K562 (cell line): ENCODE measurements at regions not wholly inside any gene's neighbourhood (a gene's known extent, or its start where the extent isn't known, plus 50 kb on each side); places are given as distances from the start of the nearest gene placed in this dataset.
A peak's percentile ranks its signal among the peaks of the same experiment; 100 is the strongest.

Experiments
- C11orf30 ChIP-seq: fragments of 450-650 bp; IDR thresholded peaks from 2 replicates; pipeline ENCODE4 v1.6.1; 2016; ENCODE audit warnings: low read depth, mild to moderate bottlenecking
- CCNT2 ChIP-seq: IDR thresholded peaks from 2 replicates; pipeline ENCODE4 v1.6.1; 2011; ENCODE audit warnings: borderline replicate concordance, low read depth, mild to moderate bottlenecking, moderate library complexity, mixed read lengths, low read length; ENCODE audit not compliant: insufficient read length; ENCODE audit errors: extremely low read depth
- CREBBP ChIP-seq: IDR thresholded peaks from one replicate; pipeline ENCODE4 v1.6.1; 2012; ENCODE audit warnings: low read depth, mild to moderate bottlenecking, control low read depth, inconsistent platforms, low read length
- ETV5 ChIP-seq: sonication (generic); formaldehyde crosslinking; IDR thresholded peaks from 2 replicates; pipeline ENCODE4 v1.4.0; 2020; ENCODE audit warnings: low read depth, mild to moderate bottlenecking, missing genetic modification reagents
- KDM5B ChIP-seq: fragments of 200-600 bp; sonication (generic); IDR thresholded peaks from 2 replicates; pipeline ENCODE4 v1.6.1; 2012; ENCODE audit warnings: low read depth, mild to moderate bottlenecking, moderate library complexity, low read length, control low read depth, inconsistent platforms; ENCODE audit not compliant: insufficient replicate concordance
- MAFF ChIP-seq: IDR thresholded peaks from 2 replicates; pipeline ENCODE4 v1.6.1; 2012; ENCODE audit warnings: low read length, improper control_type of control experiment
- PRMT5 ChIP-seq: sonication (generic); formaldehyde crosslinking; IDR thresholded peaks from 2 replicates; pipeline ENCODE4 v1.5.0; 2020; ENCODE audit warnings: missing genetic modification reagents
- PTBP1 ChIP-seq: fragments of 200-400 bp; formaldehyde crosslinking; IDR thresholded peaks from 2 replicates; pipeline ENCODE4 v1.6.1; 2017; ENCODE audit warnings: low read depth, low read length
- RCOR1 ChIP-seq, 2 experiments: IDR thresholded peaks; 2 replicates each; pipeline ENCODE4 v1.6.1; 2012; ENCODE audit warnings: low read depth in 2 of 2, low read length in 2 of 2, borderline replicate concordance in 1 of 2, improper control_type of control experiment in 1 of 2
- SETDB1 ChIP-seq: IDR thresholded peaks from one replicate; pipeline ENCODE4 v1.6.1; 2012; ENCODE audit warnings: low read length, control low read depth, inconsistent platforms
- TOE1 ChIP-seq, 2 experiments: fragments of 450-650 bp in 1 of 2; sonication (generic) in 1 of 2; formaldehyde crosslinking in 1 of 2; IDR thresholded peaks; 2 replicates each; pipeline versions ENCODE4 v1.7.1 to v1.8.0; 2016 to 2022; ENCODE audit warnings: borderline replicate concordance in 2 of 2, mild to moderate bottlenecking in 2 of 2, antibody characterized with exemption in 1 of 2, inconsistent platforms in 1 of 2, low read depth in 1 of 2, missing genetic modification reagents in 1 of 2, moderate library complexity in 1 of 2
- U2AF2 ChIP-seq: fragments of 200-400 bp; formaldehyde crosslinking; optimal IDR thresholded peaks from 2 replicates; pipeline ENCODE3; 2017; ENCODE audit warnings: low read depth, mild to moderate bottlenecking, low read length
- ZNF316 ChIP-seq: fragments of 450-650 bp; IDR thresholded peaks from 2 replicates; pipeline ENCODE4 v1.6.1; 2016
- TF ChIP-seq, protein P1 (sequence below), 2 experiments: fragments of 450-650 bp; IDR thresholded peaks; 2 replicates each; pipeline ENCODE4 v1.6.1; 2016; ENCODE audit warnings: mild to moderate bottlenecking in 2 of 2, borderline replicate concordance in 1 of 2, low read depth in 1 of 2, moderate library complexity in 1 of 2
- TF ChIP-seq, protein P2 (sequence below): IDR thresholded peaks from 3 replicates; pipeline ENCODE4 v1.6.1; 2011; ENCODE audit warnings: borderline replicate concordance, mild to moderate bottlenecking; ENCODE audit not compliant: insufficient read length, insufficient read depth

DNA sequence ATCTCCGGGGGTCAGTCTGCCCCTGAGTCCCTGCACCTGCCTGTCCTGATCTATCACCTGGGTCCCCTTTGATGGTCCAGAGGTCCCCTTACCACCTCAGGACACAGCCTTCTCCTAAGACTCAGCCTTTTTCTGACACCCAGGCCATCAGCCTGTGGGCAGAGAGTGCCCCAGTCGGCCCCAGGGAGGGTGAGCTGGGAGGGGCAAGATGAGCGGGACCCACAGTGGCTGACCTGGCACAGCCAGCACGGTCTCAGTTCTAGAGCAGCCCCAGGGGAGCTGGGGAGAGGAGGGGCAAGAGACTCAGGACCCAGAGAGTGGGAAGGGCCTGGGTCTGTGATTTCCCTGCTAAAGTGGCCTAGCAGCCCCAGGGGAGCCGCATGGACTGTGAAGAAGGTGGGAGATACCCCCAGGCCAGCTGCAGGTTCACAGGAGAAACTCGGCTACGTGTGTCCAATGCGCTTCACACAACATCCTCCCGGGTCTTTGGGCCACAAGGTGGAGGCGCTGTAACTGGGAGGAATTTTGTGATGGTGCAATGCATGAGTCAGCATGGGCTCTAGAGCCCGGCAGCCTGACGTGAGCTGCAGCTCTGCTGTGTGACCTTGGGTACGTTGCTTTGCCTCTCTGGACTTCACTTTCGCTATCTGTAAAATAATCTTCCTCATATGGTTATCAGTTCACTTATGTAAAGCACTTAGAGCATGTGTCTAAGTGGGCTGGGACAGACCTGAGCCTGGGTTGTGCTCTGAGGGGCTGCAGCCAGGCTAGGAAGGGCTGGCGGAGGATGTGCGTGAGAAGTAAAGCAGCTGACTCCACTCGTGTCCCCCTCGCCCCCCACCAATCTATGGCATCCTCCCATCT, 67.2 kb upstream of the LHX1 start (continued):
- TF ChIP-seq, protein P1, sequence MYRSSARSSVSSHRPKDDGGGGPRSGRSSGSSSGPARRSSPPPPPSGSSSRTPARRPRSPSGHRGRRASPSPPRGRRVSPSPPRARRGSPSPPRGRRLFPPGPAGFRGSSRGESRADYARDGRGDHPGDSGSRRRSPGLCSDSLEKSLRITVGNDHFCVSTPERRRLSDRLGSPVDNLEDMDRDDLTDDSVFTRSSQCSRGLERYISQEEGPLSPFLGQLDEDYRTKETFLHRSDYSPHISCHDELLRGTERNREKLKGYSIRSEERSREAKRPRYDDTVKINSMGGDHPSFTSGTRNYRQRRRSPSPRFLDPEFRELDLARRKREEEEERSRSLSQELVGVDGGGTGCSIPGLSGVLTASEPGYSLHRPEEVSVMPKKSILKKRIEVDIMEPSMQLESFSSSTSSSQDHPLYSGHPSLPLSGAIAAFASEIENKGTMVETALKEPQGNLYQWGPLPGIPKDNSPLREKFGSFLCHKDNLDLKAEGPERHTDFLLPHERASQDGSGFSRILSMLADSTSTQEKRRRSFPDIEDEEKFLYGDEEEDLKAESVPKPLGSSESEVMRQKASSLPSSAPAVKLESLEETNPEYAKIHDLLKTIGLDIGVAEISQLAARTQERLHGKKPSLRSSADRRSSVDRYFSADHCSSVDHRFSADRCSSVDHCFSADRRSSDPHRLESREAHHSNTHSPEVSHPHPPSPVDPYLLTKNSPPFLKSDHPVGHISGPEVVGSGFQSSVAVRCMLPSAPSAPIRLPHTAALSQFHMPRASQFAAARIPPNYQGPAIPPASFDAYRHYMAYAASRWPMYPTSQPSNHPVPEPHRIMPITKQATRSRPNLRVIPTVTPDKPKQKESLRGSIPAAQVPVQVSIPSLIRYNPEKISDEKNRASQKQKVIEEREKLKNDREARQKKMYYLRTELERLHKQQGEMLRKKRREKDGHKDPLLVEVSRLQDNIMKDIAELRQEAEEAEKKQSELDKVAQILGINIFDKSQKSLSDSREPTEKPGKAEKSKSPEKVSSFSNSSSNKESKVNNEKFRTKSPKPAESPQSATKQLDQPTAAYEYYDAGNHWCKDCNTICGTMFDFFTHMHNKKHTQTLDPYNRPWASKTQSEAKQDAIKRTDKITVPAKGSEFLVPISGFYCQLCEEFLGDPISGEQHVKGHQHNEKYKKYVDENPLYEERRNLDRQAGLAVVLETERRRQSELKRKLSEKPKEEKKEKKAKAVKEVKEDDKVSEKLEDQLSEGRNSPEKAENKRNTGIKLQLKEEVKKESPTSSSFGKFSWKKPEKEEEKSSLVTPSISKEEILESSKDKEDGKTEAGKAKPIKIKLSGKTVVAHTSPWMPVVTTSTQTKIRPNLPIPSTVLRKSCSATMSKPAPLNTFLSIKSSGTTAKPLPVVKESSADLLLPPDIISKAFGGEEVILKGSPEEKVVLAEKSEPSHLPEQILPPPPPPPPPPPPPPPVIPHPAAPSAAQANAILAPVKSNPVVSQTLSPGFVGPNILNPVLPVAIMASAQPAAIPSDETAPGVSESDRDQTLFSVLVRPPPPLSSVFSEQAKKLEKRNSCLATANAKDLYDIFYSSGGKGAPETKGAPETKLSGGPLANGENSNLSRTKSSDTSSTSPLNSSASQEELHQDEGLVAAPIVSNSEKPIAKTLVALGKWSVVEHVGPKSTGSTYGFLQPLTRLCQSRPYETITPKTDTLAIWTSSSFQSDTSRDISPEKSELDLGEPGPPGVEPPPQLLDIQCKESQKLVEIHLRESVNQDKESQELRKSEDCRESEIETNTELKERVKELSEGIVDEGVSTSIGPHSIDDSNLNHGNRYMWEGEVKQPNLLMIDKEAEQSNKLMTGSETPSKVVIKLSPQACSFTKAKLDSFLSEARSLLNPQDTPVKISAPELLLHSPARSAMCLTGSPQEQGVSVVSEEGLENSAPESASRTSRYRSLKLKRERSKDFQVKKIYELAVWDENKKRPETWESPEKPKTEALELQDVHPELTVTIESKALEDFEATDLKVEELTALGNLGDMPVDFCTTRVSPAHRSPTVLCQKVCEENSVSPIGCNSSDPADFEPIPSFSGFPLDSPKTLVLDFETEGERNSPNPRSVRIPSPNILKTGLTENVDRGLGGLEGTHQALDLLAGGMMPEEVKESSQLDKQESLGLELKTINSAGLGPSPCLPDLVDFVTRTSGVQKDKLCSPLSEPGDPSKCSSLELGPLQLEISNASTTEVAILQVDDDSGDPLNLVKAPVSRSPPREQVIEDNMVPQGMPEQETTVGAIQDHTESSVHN (IDR thresholded peaks at IDR 0.05; ENCODE audit: borderline replicate concordance in 1 of 2, low read depth in 1 of 2): no peak
- TF ChIP-seq U2AF2: no peak
- TF ChIP-seq CCNT2: no peak
- TF ChIP-seq C11orf30: peak; percentile 83
- TF ChIP-seq, protein P2, sequence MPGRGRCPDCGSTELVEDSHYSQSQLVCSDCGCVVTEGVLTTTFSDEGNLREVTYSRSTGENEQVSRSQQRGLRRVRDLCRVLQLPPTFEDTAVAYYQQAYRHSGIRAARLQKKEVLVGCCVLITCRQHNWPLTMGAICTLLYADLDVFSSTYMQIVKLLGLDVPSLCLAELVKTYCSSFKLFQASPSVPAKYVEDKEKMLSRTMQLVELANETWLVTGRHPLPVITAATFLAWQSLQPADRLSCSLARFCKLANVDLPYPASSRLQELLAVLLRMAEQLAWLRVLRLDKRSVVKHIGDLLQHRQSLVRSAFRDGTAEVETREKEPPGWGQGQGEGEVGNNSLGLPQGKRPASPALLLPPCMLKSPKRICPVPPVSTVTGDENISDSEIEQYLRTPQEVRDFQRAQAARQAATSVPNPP: no peak
- TF ChIP-seq PTBP1: no peak
- TF ChIP-seq KDM5B: no peak
- peak in 1 of 2 experiments; percentile 66; a peak in 2 of 4 replicates for TF ChIP-seq RCOR1 (IDR thresholded peaks at IDR 0.05; ENCODE audit: borderline replicate concordance in 1 of 2, low read depth in 2 of 2, low read length in 2 of 2)
- TF ChIP-seq TOE1 (IDR thresholded peaks at IDR 0.05; ENCODE audit: borderline replicate concordance): no peak
- TF ChIP-seq TOE1 (CRISPR knock-in tag; IDR thresholded peaks at IDR 0.05; ENCODE audit: borderline replicate concordance, low read depth): no peak
- TF ChIP-seq CREBBP: no peak
- no peak for TF ChIP-seq PRMT5
- TF ChIP-seq SETDB1: no peak
- no peak for TF ChIP-seq ETV5 (CRISPR knock-in tag)
- peak; percentile 48; the same call in 1 of the 2 replicates for TF ChIP-seq MAFF
- peak; percentile 85 for TF ChIP-seq ZNF316
